ENCODE measurements at regions not wholly inside any gene's neighbourhood (a gene's known extent, or its start where the extent isn't known, plus 50 kb on each side); places are given as distances from the start of the nearest gene placed in this dataset.

DNA sequence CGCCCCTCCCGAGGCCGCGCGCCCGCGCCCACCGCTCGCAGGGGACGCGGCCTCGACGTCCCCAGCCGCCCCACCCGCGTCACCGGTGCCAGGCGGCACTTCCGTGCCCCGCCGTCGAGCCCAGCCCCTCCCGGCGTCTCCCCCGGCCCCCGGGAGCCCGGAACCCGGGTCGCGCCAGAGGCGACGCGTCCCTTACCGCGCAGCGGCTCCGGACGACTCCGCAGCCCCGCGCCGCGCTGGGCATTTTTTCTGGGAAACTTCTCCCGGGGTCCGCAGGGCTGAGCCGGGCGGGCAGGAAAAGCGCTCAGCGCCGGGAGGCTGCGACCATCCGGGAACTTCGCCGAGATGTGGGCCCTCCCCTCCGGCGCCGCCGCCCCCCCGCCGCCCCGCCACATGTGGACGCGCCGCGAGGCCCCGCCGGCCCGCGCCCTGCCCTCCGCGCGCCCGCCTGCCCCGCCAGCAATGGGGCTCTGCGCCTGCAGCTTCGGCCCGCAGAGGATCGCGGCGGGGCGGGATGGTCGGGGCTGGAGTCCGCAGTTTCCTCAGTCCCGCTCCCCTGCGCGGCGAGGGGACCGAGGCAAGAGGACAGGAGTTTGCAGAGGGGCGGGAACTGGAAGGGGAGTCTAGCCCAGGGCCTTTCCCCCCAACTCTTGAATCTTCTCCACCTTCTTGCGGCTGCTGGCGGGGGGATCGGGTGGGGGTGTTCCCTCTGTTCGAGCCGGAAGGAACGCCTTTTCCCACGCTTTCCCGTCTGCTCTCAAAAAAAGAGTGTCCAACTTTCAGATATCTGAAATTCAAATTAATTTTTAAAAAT is 81.5 kb downstream of the CHRNA1 start:
- DNase-seq, result peak; percentile 58
- no peaks in the 10 kb centered on the region for H3K36me3 ChIP-seq
- no peaks in the 10 kb centered on the region for H3K9me3 ChIP-seq
- peak overlapping the region in 1 of 2 donors; percentile 86 for H3K9ac ChIP-seq (ENCODE audit: low read depth in 2 of 2, low read length in 2 of 2)
- H3K4me3 ChIP-seq, result peak overlapping the region; percentile 64
- intact Hi-C loops (cut with DNase I), result no loop called here
- no peaks in the 10 kb centered on the region for H3K4me1 ChIP-seq
- H3K27me3 ChIP-seq, result peaks cover 5% of the 10 kb centered on the region
- peak overlapping the region; percentile 45 for H3K27ac ChIP-seq
- TF ChIP-seq, protein P1, sequence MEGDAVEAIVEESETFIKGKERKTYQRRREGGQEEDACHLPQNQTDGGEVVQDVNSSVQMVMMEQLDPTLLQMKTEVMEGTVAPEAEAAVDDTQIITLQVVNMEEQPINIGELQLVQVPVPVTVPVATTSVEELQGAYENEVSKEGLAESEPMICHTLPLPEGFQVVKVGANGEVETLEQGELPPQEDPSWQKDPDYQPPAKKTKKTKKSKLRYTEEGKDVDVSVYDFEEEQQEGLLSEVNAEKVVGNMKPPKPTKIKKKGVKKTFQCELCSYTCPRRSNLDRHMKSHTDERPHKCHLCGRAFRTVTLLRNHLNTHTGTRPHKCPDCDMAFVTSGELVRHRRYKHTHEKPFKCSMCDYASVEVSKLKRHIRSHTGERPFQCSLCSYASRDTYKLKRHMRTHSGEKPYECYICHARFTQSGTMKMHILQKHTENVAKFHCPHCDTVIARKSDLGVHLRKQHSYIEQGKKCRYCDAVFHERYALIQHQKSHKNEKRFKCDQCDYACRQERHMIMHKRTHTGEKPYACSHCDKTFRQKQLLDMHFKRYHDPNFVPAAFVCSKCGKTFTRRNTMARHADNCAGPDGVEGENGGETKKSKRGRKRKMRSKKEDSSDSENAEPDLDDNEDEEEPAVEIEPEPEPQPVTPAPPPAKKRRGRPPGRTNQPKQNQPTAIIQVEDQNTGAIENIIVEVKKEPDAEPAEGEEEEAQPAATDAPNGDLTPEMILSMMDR (IDR thresholded peaks at IDR 0.05), result no peak

DNA sequence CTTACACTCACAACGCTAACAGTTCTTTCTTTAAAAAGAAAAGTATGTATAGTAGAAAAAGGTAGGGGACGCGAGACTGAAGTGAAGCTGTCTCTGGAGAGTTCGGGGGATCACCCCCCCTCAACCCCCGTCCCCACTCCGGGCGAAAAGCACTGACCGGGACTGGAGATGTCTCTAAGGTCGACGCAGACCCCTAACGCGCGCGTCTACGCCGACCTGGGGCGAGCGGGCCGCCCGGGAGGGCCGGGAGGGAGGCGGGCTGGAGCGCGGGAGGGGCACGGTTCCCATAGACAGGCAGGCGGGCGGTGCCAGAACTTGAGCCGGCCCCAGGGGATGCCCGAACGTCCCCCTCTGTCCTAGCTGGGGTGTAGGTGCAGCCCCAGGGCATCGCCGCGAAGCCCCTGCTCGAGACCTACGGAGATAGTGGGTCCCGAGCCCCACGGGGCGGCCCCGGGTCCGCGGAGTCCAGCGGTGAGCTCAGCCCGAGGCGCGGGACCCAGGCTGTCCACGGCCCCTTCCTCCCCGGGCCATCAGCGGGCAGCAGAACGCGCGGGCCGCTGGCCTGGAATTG is 82.2 kb downstream of the CHRNA1 start:
- DNase-seq, result peak; percentile 25

DNA sequence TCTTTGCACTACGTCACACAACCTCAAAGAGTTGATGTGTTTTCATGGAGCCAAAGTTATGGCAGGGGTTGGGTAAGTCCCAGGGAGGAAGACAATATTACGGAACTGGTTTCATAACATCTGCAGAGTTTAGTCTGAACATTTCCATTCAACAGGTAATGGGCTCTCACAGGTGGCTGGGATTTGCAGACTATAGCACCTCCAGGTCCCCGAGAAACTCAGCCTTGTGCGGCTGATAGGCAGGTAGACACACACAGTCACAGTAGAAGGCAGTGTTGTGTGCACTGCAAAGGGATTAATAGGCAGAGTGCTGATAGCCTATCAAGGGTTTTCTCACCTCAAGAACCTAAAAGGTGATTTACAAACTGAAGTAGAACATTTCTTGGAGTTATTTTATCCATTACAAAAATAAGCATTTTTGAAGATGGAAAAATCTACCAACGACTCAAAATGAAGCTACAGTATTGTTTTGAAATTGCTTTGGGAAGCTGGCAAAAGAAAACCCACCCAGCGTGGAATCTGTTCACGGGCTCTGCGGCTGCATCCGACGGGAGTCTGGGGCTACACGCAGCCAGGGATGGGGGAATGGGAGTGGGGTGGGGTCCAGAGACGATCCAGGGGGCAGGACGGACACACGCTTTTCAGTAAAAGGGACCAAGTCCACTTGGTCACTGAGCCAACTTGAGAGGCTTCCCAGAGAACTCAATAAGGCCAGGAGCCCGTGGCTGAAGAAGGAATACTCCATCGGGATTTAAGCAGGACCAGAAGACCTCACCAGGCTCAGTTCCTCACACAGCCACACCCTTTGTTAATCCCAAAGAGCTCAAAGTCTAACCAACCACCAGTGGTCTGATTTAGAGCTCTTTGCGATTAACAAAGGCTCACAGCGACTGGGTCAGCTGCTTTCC is 82.9 kb downstream of the CHRNA1 start:
- TF ChIP-seq, protein P1 (IDR thresholded peaks at IDR 0.05), result no peak
- Histone ChIP-seq H3K27ac (no peak overlapping the region), H3K9me3 (no peaks in the 10 kb centered on the region), H3K27me3 (peaks cover 5% of the 10 kb centered on the region), H3K4me1 (no peaks in the 10 kb centered on the region), H3K4me3 (peak overlapping the region; percentile 64), H3K36me3 (no peaks in the 10 kb centered on the region), H3K9ac (ENCODE audit: low read depth in 2 of 2, low read length in 2 of 2) (peak overlapping the region; percentile 46 to 86)
- intact Hi-C loops (cut with DNase I), result no loop called here
- DNase-seq, result no peak

More for the DNA sequence above, 82.2 kb downstream of the CHRNA1 start:
- no peaks in the 10 kb centered on the region for H3K36me3 ChIP-seq
- peak overlapping the region; percentile 64 for H3K4me3 ChIP-seq
- no peaks in the 10 kb centered on the region for H3K4me1 ChIP-seq
- TF ChIP-seq, protein P1 (IDR thresholded peaks at IDR 0.05), result no peak
- H3K27me3 ChIP-seq, result peaks cover 5% of the 10 kb centered on the region
- intact Hi-C loops (cut with DNase I), result no loop called here
- no peaks in the 10 kb centered on the region for H3K9me3 ChIP-seq
- peak overlapping the region; percentile 46 to 86 for H3K9ac ChIP-seq (ENCODE audit: low read depth in 2 of 2, low read length in 2 of 2)
- peak overlapping the region; percentile 45 for H3K27ac ChIP-seq

DNA sequence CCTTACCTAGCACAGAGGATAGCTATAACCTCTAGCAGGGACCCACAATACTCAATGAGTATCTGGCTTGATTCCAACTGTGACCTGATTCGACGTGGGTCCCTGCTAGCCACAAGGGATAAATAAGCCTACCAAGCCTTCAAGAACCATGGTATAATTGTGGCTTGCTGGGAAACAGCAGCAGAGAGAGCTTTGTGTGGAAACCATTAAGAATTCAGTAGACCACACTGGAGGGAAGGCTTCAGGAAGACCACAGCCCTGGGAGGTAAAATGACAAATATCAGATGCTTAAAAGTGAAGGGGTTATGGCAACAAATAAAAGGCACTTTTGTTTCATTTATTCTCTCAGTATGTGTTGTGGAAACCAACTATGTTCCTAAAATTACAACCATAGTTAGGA is 82.6 kb upstream of the WIPF1 start:
- Histone ChIP-seq H3K9ac (ENCODE audit: low read depth in 2 of 2, low read length in 2 of 2) (no peak overlapping the region), H3K9me3 (no peaks in the 10 kb centered on the region), H3K27me3 (peaks cover 5% of the 10 kb centered on the region), H3K4me1 (no peaks in the 10 kb centered on the region), H3K27ac (no peak overlapping the region), H3K36me3 (no peaks in the 10 kb centered on the region), H3K4me3 (no peak overlapping the region)
- intact Hi-C loops (cut with DNase I), result no loop called here
- DNase-seq, result no peak
- TF ChIP-seq, protein P1 (IDR thresholded peaks at IDR 0.05), result no peak

DNA sequence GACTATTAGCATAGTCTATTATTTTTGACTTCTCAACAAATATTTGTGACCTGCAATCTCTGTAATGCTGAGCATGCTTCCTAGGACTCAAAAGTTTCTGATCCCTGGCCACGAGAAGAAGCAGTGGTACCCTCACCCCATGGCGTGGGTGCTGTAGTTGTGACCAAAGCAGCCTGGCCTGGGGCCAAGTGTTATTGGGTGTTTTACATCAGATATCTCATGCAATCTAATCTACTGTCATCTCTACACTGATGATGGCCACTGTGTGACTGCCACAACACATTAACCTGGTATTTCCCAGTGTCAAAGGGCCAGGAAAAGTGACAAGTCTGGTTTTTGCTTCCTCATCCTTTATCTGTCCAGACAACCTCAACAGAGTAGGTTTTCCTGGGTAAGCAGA is 80.8 kb upstream of the WIPF1 start:
- no peaks in the 10 kb centered on the region for H3K9me3 ChIP-seq
- H3K27ac ChIP-seq, result no peak overlapping the region
- peaks cover 3% of the 10 kb centered on the region for H3K27me3 ChIP-seq
- no peaks in the 10 kb centered on the region for H3K36me3 ChIP-seq
- TF ChIP-seq, protein P1 (IDR thresholded peaks at IDR 0.05), result no peak
- H3K4me3 ChIP-seq, result no peak overlapping the region
- no peaks in the 10 kb centered on the region for H3K4me1 ChIP-seq
- no peak for DNase-seq
- H3K9ac ChIP-seq (ENCODE audit: low read depth in 2 of 2, low read length in 2 of 2), result no peak overlapping the region
- intact Hi-C loops (cut with DNase I), result no loop called here
